ENCODE measurements at regions not wholly inside any gene's neighbourhood (a gene's known extent, or its start where the extent isn't known, plus 50 kb on each side); places are given as distances from the start of the nearest gene placed in this dataset.

GRCh38 chr2:192577706-192578105, 383.0 kb upstream of the TMEFF2 start:
- Histone ChIP-seq H3K4me1 (ENCODE audit: control insufficient read depth, insufficient read depth, low read length) (no peaks in the 10 kb centered on the region), H3K9me3 (ENCODE audit: control insufficient read depth, insufficient read depth, low read depth, low read length) (no peaks in the 10 kb centered on the region), H3K4me3 (ENCODE audit: low read depth, low read length) (no peak overlapping the region), H3K27ac (ENCODE audit: extremely low read depth, low read depth, low read length) (no peak overlapping the region), H3K36me3 (ENCODE audit: control insufficient read depth in 2 of 2, insufficient read depth in 1 of 2, low read length in 2 of 2) (no peaks in the 10 kb centered on the region)
- CTCF ChIA-PET = interaction anchor here (0.6 kb wide), 1 partner anchor 1597 kb away, joined by 4 read pairs; no protein-coding TSS in a partner anchor
- no peak for TF ChIP-seq GLI4 (tag by site-specific recombination; IDR thresholded peaks at IDR 0.05)
- no peak for TF ChIP-seq ZNF785 (tag by site-specific recombination; IDR thresholded peaks at IDR 0.05)
- TF ChIP-seq ZNF530 (tag by site-specific recombination; IDR thresholded peaks at IDR 0.05; ENCODE audit: low read depth) = no peak
- TF ChIP-seq KLF7 (tag by site-specific recombination; IDR thresholded peaks at IDR 0.05; ENCODE audit: borderline replicate concordance) = no peak
- TF ChIP-seq ZNF692 (tag by site-specific recombination; IDR thresholded peaks at IDR 0.05) = no peak
- TF ChIP-seq ZBTB8A (tag by site-specific recombination; IDR thresholded peaks at IDR 0.05) = no peak
- no peak for TF ChIP-seq SALL2 (tag by site-specific recombination; IDR thresholded peaks at IDR 0.05; ENCODE audit: borderline replicate concordance)
- TF ChIP-seq ZBTB7A (tag by site-specific recombination; IDR thresholded peaks at IDR 0.05; ENCODE audit: low read depth) = no peak
- TF ChIP-seq ZNF394 (tag by site-specific recombination; IDR thresholded peaks at IDR 0.05; ENCODE audit: borderline replicate concordance) = no peak
- POLR2A ChIA-PET = no interaction called here

GRCh38 chr2:192574552-192574951, 379.8 kb upstream of the TMEFF2 start:
- Histone ChIP-seq H3K36me3 (ENCODE audit: control insufficient read depth in 2 of 2, insufficient read depth in 1 of 2, low read length in 2 of 2) (no peaks in the 10 kb centered on the region), H3K9me3 (ENCODE audit: control insufficient read depth, insufficient read depth, low read depth, low read length) (no peaks in the 10 kb centered on the region), H3K4me1 (ENCODE audit: control insufficient read depth, insufficient read depth, low read length) (no peaks in the 10 kb centered on the region), H3K4me3 (ENCODE audit: low read depth, low read length) (no peak overlapping the region), H3K27ac (ENCODE audit: extremely low read depth, low read depth, low read length) (no peak overlapping the region)
- POLR2A ChIA-PET = interaction anchor here (0.6 kb wide), 1 partner anchor 283 kb away, joined by 3 read pairs; no protein-coding TSS in a partner anchor
- CTCF ChIA-PET = no interaction called here
- TF ChIP-seq WT1 (tag by site-specific recombination; IDR thresholded peaks at IDR 0.05) = no peak
- no peak for TF ChIP-seq REST (tag by site-specific recombination; IDR thresholded peaks at IDR 0.05)
- no peak for TF ChIP-seq PBX3 (CRISPR knock-in tag; IDR thresholded peaks at IDR 0.05)
- TF ChIP-seq SP7 (tag by site-specific recombination; IDR thresholded peaks at IDR 0.05) = no peak
- TF ChIP-seq KLF17 (tag by site-specific recombination; IDR thresholded peaks at IDR 0.05) = no peak
- no peak for TF ChIP-seq PRDM2 (tag by site-specific recombination; IDR thresholded peaks at IDR 0.05; ENCODE audit: borderline replicate concordance)
- no peak for TF ChIP-seq ZNF521 (tag by site-specific recombination; IDR thresholded peaks at IDR 0.05)
- no peak for TF ChIP-seq YY1 (tag by site-specific recombination; IDR thresholded peaks at IDR 0.05)
- TF ChIP-seq ATF2 (tag by site-specific recombination; IDR thresholded peaks at IDR 0.05; ENCODE audit: low read depth) = no peak
- no peak for TF ChIP-seq ZNF670 (tag by site-specific recombination; IDR thresholded peaks at IDR 0.05; ENCODE audit: low read depth)
- TF ChIP-seq ZNF341 (tag by site-specific recombination; IDR thresholded peaks at IDR 0.05; ENCODE audit: low read depth) = no peak
- TF ChIP-seq FEZF1 (tag by site-specific recombination; IDR thresholded peaks at IDR 0.05) = no peak
